ENCODE measurements at regions not wholly inside any gene's neighbourhood (a gene's known extent, or its start where the extent isn't known, plus 50 kb on each side); places are given as distances from the start of the nearest gene placed in this dataset.

GRCh38 chr18:41347057-41347456, 608.0 kb upstream of the PIK3C3 start:
- H3K4me3 ChIP-seq (ENCODE audit: low read length), result no peak overlapping the region
- H3K36me3 ChIP-seq (ENCODE audit: control insufficient read depth, insufficient read depth, low read length), result no peaks in the 10 kb centered on the region
- H3K27me3 Mint-ChIP-seq (ENCODE audit: insufficient read depth), result no peaks in the 10 kb centered on the region
- DNase-seq, result no peak
- no peaks in the 10 kb centered on the region for H3K4me1 Mint-ChIP-seq
- H3K9ac ChIP-seq (ENCODE audit: extremely low read depth, low read length, poor library complexity, severe bottlenecking), result no peak overlapping the region
- no peak overlapping the region for H3K27ac Mint-ChIP-seq
- no peaks in the 10 kb centered on the region for H3K9me3 ChIP-seq (ENCODE audit: control insufficient read depth, low read length)
- no peaks in the 10 kb centered on the region for H3K9me3 Mint-ChIP-seq
- no peaks in the 10 kb centered on the region for H3K27me3 ChIP-seq (ENCODE audit: control insufficient read depth, insufficient read depth, low read length, poor library complexity, severe bottlenecking)
- no peak overlapping the region for H3K27ac ChIP-seq (ENCODE audit: low read depth, low read length)
- H3K36me3 Mint-ChIP-seq (ENCODE audit: low read depth), result no peaks in the 10 kb centered on the region
- no peaks in the 10 kb centered on the region for H3K4me1 ChIP-seq (ENCODE audit: control insufficient read depth, insufficient read depth, low read length)
- TF ChIP-seq CTCF (conservative IDR thresholded peaks at IDR 0.05), result no peak
- H3K4me3 Mint-ChIP-seq, result no peak overlapping the region
- 94% methylated on average over 2 to 3 of the region's 3 CpGs for WGBS, 2 experiments (ENCODE audit: insufficient coverage in 1 of 2, insufficient read length in 1 of 2)

- H3K36me3 ChIP-seq (ENCODE audit: control insufficient read depth, insufficient read depth, low read length), result no peaks in the 10 kb centered on the region
- Mint-ChIP-seq H3K27me3 (ENCODE audit: insufficient read depth) (no peaks in the 10 kb centered on the region), H3K36me3 (ENCODE audit: low read depth) (no peaks in the 10 kb centered on the region), H3K27ac (no peak overlapping the region), H3K4me3 (no peak overlapping the region), H3K9me3 (no peaks in the 10 kb centered on the region), H3K4me1 (no peaks in the 10 kb centered on the region)
- DNase-seq, result no peak
- no peaks in the 10 kb centered on the region for H3K27me3 ChIP-seq (ENCODE audit: control insufficient read depth, insufficient read depth, low read length, poor library complexity, severe bottlenecking)
- H3K27ac ChIP-seq (ENCODE audit: low read depth, low read length), result no peak overlapping the region
- TF ChIP-seq CTCF (conservative IDR thresholded peaks at IDR 0.05), result no peak
- H3K9me3 ChIP-seq (ENCODE audit: control insufficient read depth, low read length), result no peaks in the 10 kb centered on the region
- H3K9ac ChIP-seq (ENCODE audit: extremely low read depth, low read length, poor library complexity, severe bottlenecking), result no peak overlapping the region
- 90 to 94% methylated on average over 4 of the region's 4 CpGs for WGBS, 2 experiments (ENCODE audit: insufficient coverage in 1 of 2, insufficient read length in 1 of 2)
- no peak overlapping the region for H3K4me3 ChIP-seq (ENCODE audit: low read length)
- H3K4me1 ChIP-seq (ENCODE audit: control insufficient read depth, insufficient read depth, low read length), result no peaks in the 10 kb centered on the region
Measured at GRCh38 chr18:41343808-41344207, 611.2 kb upstream of the PIK3C3 start.

- no peaks in the 10 kb centered on the region for H3K27me3 Mint-ChIP-seq (ENCODE audit: insufficient read depth)
- no peaks in the 10 kb centered on the region for H3K9me3 ChIP-seq (ENCODE audit: control insufficient read depth, low read length)
- no peak overlapping the region for H3K4me3 Mint-ChIP-seq
- no peak overlapping the region for H3K9ac ChIP-seq (ENCODE audit: extremely low read depth, low read length, poor library complexity, severe bottlenecking)
- no peak overlapping the region for H3K27ac ChIP-seq (ENCODE audit: low read depth, low read length)
- no peaks in the 10 kb centered on the region for H3K36me3 Mint-ChIP-seq (ENCODE audit: low read depth)
- TF ChIP-seq CTCF (conservative IDR thresholded peaks at IDR 0.05), result no peak
- H3K27ac Mint-ChIP-seq, result no peak overlapping the region
- no peaks in the 10 kb centered on the region for H3K27me3 ChIP-seq (ENCODE audit: control insufficient read depth, insufficient read depth, low read length, poor library complexity, severe bottlenecking)
- DNase-seq, result no peak
- no peak overlapping the region for H3K4me3 ChIP-seq (ENCODE audit: low read length)
- H3K9me3 Mint-ChIP-seq, result no peaks in the 10 kb centered on the region
- peaks cover 3% of the 10 kb centered on the region for H3K4me1 Mint-ChIP-seq
- 90 to 100% methylated on average over 1 of the region's 1 CpG for WGBS, 2 experiments (ENCODE audit: insufficient coverage in 1 of 2, insufficient read length in 1 of 2)
- H3K4me1 ChIP-seq (ENCODE audit: control insufficient read depth, insufficient read depth, low read length), result no peaks in the 10 kb centered on the region
- no peaks in the 10 kb centered on the region for H3K36me3 ChIP-seq (ENCODE audit: control insufficient read depth, insufficient read depth, low read length)
Measured at GRCh38 chr18:41338341-41338740, 616.7 kb upstream of the PIK3C3 start.

Measured in endodermal cell (in vitro differentiated cells).